Middle frontal gyrus (tissue), 1 donor: ENCODE measurements at regions not wholly inside any gene's neighbourhood (a gene's known extent, or its start where the extent isn't known, plus 50 kb on each side); places are given as distances from the start of the nearest gene placed in this dataset.
A peak's percentile ranks its signal among the peaks of the same experiment; 100 is the strongest.

Source experiments
- DNase-seq: peaks from one replicate; pipeline ENCODE4 v3.0.0-alpha.2; 2015; ENCODE audit warnings: low spot score; ENCODE audit errors: extremely low spot score

DNA sequence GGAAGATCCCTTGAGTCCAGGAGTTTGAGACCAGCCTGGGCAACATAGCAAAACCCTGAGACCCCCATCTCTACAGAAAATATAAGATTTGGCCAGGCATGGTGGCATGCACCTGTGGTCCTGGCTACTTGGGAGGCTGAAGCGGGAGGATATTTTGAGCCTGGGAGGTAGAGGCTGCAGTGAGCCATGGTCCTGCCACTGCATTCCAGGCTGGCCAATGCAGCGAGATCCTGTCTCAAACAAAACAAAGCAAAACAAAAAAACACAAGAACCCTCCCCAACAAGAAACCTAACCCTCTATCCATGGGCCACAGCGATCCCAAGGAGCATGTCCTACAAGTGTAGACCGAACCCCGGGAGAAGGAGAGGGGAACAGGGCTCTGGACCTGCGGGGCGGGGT, 133.3 kb downstream of the MGAT5B start:
- DNase-seq = no peak

DNA sequence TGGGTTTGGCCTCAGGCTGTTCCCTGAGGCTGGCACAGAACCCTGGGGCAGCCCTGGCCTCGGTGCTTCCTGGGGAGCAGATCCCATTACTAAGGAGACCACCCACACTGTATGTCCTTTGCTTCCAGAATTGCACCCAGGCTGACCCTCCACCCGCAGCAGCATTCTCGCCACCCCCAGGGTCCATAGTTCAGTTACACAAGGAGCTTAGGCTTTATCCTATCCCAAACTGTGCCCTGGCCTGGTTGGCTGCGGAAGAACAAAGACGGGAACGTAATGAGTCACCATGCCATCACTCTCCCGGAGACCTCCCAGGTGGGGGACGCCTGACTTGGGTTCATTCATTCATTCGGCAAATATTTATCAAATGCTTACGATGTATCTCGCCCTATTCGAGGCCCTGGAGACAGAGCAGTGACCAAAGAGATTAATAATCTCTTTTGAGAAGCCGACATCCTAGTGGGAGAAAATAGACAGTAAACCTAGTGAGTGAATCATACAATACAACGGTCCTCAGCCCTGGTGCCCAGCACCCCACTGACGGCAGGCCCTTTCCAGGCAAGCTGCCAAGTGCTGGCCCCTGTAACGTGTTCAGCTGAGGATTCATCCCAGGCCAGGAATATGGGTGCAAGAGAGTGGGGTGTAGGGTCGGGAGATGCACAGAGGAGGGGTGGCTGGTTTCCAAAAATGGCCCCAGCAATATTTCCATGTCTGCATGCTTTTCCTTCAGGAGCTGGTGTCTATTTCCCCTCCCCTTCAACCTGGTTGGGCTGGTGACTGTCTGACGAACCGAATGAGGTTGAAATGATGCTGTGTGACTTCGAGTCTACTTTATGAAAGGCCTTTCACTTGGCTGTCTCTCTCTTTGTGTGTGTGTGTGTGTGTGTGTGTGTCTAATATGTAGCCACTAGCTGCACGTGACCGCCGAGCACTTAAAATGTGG, 134.2 kb downstream of the MGAT5B start:
- DNase-seq = no peak

DNA sequence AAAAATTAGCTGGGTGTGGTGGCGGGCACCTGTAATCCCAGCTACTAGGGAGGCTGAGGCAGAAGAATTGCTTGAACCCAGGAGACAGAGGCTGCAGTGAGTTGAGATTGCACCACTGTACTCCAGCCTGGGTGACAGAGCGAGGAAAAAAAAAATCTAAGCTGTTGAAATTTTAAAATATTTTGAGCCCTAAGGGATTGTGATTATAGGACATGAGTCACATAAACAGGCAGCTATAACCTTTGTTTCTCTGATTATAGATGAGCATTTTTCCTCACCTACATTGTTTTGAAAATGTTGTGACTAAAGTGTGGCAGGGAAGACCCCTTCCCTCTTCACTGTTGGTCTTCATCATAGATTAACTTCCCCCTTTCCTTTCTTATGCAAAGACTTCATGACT, 135.5 kb downstream of the MGAT5B start:
- no peak for DNase-seq

DNA sequence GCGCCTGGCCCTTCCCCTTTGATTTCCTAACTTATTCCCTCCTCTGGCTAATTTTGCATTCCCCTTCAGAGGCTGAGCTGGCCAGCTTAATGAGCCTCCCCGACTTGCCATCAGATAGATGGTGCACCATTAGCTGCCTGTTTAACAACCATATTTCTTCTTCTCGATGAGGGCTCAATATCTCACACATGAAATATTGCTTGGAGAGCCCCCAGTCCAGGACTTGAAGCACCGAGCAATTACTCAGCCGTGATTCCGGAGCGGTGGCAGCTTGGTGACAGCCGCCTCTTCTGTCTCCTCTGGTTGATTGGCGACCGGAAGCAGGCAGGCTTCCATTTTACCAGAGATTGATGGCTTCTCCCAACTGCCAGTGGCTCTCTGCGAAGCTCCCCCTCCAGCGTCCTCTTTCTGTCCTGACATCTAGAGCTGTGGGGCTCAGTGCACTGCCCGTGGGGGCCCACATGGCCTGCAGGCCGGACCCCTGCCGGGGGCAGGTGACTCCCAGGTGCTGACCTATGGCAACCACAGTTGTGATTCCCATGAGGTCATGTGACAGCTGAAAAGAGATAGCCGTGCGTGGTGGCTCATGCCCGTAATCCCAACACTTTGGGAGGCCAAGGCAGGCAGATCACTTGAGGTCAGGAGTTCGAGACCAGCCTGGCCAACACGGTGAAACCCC, 133.7 kb upstream of the SEC14L1 start:
- DNase-seq = no peak

DNA sequence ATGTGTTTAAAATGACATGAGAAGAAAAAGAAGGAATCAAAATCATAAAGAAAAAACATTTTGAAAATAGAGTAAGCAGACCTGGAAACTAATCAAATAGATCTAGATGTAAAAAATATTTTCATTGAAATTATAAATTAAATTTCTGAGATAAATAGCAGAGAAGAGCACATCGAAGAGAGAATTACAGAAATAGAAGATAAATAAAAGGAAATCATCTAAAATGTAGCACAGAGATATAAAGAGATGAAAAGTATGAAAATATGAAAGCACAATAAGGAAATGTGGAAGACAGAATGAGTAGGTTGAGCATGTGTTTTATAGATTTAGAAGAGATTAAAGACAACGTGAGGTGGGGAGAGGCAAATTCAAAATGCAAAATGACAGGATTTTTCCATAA, 130.9 kb upstream of the SEC14L1 start:
- no peak for DNase-seq

DNA sequence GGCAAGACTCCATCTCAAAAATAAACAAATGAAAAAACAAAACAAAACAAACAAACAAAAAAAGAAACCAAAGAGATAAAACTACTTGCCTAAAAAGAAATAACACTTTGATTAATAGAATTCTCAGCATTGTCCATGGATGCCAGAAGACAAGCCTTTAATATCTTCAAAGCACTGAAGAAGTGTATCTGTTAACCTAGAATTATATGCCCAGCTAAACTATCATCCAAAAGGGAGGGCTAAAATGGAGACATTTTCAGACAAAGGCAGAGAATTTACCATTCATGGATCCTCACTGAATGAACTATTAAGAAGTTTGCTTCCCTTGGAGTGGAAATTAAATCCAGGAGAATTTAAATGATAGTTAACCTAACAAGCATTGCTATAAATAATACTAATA, 130.1 kb upstream of the SEC14L1 start:
- DNase-seq = no peak

DNA sequence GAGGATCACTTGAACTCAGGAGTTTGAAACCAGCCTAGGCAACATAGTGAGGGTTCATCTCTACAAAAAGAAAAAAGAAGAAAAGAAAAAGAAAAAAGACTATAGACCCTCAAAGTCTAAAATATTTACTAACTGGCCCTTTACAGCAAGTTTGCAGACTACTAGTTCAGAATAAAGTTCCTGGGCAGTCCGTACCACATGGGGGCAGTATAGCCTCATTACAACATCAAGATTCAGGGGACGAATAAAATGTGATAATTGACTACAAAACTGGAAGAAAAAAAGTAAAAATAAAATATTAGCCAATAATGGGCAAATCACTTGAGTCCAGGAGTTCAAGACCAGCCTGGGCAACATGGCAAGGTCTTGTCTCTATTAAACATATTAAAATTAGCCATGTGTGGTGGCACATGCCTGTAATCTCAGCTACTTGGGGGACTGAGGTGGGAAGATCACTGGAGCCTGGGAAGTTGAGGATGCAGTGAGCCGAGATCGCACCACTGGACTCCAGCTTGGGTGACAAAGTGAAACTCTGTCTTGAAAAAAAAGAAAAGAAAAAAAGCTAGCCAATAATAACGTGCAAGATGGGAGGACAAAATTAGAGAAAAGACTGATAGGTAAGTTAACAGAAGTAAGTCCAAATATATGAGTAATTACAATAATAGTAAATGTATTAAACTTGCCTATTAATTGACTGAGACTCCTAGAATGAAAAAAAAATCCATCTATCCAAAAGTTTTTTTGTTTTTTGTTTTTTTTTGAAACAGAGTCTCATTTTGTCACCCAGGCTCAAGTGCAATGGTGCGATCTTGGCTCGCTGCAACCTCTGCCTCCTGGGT, 129.4 kb upstream of the SEC14L1 start:
- no peak for DNase-seq

DNA sequence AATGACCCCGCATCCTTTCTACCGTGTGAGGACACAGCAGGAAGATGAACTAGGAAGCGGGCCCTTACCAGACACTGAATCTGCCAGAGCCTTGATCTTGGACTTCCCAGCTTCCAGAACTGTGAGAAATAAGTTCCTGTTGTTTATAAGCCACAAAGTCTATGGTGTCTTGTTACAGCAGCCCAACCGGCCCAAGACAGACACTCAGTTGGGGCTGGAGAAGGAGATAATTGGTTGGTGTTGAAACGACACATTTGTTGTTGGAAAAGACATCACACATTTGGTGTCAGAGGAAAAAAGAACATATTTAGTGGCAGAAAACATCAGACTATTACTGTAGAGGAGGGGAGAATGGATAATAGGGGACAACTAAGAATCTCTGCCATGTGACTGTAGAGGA, 122.3 kb upstream of the SEC14L1 start:
- DNase-seq = no peak

DNA sequence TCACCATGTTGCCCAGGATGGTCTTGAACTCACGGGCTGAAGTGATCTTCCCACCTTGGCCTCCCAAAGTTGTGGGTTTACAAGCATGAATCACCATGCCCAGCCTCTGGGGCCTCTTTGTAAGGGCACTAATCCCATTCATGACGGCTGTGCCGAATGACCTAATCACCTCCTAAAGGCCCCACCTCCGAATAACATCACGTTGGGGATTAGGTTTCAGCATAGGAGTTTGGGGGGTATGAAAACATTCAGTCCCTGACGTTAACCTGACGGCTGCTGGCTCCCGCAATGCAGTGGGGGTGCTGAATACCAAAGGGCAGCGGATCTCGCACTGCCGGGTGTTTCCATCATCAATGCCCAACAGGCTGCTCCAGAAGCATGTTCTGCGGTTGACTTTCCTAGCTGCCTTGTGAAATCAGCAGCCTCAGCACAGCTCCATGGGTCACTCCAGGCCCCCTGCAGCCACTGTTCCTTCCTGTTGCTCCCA, 120.8 kb upstream of the SEC14L1 start:
- DNase-seq = no peak

DNA sequence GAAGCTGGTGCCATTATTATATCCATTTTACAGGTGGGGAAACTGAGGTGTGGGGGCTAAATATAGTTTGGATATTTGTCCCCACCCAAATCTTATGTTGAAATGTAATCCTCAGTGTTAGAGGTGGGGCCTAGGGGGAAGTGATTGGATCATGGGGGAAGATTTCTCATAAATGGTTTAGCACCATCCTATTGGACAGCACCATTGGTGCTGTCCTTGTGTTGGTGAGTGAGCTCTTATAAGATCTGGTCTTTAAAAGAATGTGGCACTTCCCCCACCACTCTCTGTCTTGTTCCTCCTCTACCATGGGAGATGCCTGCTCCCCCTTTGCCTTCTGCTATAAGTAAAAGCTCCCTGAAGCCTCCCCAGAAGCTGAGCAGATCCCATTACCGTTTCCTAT, 119.8 kb upstream of the SEC14L1 start:
- no peak for DNase-seq

DNA sequence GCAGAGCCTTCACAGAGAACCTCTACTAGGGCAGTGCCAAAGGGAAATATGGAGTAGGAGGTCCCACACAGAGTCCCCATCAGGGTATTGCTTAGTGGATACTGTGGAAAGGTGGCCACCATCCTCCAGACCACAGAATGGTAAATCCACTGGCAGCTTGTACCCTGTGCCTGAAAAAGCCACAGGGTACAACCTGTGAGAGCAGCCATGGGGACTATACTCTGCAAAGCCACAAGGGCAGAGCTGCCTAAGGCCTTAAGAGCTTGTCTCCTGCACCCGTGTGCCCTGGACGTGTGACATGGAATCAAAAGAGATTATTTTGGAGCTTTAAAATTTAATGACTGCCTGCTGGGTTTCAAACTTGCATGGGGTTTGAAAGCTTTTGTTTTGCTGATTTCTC, 118.0 kb upstream of the SEC14L1 start:
- no peak for DNase-seq

DNA sequence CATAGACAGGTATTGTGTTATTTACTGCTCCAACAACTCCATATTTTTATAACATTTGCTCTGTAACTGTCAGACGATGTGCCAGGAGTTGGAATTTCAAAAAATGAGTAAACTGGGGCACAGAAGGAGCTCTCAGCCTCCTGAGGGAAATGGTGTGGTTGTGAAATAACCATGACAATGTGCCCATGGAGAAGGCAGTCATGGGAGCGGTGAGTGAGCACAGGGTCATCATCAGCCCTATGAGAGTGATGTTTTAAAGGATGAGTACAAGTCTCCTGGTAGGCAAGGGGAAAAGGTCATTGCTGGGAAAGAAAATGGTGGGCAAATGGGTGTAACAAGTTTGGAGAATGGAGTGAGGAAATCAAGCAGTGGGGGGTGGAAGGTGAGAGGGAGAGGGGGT, 115.0 kb upstream of the SEC14L1 start:
- DNase-seq = no peak

DNA sequence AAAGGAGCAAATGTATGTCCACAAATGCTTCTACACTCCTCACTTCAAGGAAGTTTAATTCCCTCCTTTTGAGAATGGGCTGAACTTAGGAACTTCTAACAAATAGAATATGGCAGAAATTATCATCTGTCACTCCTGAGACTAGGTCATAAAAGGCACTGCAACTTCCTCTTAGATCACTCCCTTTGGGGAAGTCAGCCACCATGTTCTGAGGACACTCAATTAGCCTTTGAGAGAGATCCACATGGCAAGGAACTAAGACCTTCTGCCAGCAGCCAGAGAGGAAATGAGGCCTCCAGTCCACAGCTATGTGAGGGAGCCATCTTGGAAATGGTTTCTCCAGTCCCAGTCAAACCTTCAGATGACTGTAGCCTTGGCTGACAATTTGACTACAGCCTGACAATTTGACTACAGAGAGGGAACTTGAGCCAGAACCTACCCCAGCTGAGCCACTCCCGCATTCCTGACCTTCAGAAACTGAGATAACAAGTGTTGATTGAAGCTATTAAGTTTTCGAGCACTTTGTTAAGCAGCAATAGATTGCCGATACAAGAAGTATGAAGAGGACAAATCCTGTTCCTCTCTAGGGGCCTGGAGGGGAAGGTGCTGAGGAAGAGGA, 113.4 kb upstream of the SEC14L1 start:
- no peak for DNase-seq

DNA sequence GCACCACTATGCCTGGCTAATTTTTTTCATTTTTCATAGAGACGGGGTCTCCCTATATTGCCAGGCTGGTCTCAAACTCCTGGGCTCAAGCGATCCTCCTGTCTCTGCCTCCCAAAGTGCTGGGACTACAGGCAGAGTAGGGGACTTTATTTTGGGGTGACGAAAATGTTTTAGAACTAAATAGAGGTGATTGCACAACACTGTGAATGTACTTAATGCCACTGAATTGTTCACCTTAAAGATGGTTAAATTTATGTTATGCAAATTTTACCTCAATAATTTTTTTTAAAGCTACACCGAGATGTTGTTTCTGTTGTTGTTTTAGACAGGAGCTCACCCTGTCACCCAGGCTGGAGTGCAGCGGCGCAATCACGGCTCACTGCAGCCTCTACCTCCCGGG, 111.9 kb upstream of the SEC14L1 start:
- DNase-seq = no peak

DNA sequence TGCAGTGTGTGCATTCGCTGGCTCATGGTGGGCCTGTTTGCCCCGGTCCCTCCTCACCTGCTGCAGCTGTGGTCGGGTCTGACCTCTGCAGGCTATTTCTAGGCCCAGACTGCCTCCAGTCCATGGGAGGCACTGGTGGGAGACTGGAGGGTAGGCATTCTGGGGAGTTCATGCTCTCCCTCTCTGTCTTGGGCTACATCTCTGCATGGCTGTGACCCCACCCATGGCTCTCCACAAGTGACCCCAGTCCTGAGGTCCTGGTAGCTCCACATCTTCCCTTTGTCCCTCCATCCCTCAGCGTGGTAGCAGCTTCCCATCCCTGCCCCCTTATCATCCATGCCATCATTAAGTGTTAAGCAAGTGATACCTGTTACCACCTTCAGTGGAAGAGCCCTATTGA, 107.8 kb upstream of the SEC14L1 start:
- no peak for DNase-seq

DNA sequence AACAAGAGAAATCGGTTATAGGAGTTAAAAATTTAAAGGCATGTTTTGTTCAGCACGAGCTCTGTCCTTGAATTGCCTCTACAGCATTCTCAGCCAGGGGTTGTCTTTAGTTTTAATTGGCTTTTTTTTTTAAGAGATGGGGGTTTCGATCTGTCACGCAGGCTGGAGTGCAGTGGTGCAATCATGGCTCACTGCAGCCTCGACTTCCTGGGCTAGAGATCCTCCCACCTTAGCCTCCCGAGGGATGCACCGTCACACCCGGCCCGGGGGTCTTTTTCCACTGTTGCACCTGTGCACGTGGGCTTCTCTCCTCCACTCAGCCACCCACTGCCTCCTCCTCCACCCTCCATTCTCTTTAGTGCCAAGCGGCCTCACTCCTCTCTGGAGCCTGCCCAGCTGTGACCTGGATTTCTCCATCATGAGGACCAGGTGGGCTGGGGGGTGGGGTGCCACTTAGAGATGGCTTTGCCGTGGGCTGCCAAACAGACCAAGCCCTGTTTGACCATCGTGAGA, 106.8 kb upstream of the SEC14L1 start:
- DNase-seq = no peak

DNA sequence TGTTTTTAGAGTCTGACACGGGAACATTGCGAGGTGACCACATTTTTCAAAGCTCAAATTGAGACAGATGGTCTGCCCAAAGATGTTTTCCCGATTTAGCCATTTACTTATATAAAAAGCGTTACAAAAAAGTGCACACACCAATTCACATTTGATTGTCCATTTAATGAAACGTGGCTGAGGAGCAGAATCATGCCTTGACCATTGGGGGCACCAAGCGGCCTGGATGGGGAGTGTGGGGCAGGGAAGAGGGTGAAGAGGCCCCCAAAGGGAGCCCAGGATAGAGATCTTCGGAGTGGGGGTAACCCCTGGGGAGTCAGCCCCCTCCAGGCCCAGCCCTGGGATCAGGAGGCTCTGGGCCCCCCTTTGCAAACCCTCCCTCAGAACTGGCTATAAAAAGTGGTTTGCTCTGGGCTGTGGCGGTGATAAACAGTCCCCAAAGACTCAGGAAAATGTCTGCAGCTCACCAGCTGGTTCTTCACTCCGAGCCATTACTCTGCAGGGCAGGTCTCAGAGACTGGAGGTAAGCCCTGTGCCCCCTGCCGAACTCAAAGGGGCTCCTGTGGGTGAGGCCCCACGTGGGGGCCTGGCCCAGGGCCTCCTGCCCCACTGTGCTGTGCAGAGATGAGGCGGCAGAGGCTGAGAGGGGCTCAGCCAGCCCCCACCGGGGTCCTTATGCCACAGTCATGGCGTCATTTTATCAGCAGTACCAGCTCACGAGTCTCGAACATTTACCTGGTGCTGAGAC, 105.9 kb upstream of the SEC14L1 start:
- no peak for DNase-seq

DNA sequence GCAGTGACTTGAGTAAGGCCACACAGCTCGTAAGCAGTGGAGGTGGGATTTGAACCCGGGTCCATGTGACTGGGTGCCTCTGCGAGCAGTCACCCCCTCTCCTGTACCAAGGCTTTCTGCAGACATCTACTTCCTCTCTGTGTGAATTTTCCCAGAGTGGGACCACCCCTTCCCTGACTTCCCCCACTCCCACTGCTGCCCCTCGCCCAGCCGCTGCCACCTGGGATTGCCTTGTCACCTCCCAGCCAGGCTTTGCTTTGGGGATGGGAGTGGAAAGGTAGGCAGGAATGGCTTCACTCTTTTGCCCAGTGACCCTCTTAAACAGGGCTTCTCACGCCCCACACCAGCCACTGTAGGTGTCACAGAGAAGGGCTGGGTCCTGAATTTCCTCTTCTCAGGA, 105.2 kb upstream of the SEC14L1 start:
- DNase-seq = no peak

DNA sequence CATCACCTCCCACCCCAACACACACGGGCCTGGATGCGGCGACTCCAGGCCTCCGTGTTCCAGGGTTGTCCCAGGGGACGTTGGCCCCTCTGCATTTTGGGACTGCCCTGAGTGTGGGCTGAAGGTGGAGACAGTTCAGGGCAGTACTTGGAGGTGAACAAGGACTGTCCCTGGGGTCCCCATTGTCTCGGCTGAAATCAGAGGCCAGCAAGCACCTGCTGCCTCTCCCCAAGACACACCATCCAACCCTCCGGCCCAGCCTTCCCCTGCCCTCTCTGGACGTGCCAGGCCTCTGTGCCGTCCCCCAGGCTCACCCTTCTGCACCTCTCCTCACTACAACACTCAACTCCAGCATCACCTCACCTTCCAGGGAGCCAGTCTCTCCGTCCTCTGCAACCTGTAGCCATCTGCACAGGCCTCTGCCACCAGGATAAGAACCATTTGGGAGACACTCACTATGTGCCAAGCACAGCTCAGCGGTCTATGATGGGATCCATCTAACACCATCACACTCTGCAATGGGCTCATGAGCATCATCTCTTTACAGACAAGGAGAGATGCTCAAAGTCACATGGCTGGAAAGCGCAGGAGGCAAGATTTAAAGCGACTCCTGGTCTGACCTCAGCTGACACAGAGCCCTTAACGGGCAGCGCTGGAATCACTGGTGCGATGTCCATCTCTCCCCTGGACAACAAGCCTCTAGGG, 104.5 kb upstream of the SEC14L1 start:
- peak; percentile 37 for DNase-seq
